OCI-LY3 (cell line): ENCODE measurements at regions not wholly inside any gene's neighbourhood (a gene's known extent, or its start where the extent isn't known, plus 50 kb on each side); places are given as distances from the start of the nearest gene placed in this dataset.

Experiments
- H2AFZ ChIP-seq: fragments of 200-600, 300-600 bp; shearing (Covaris generic); 2 replicates; pipeline ENCODE4 v1.6.0; 2014; ENCODE audit warnings: antibody characterized with exemption, low read depth, low read length
- H3K27ac ChIP-seq: fragments of 200-600, 300-600 bp; sonication (generic); 2 replicates; pipeline ENCODE4 v1.5.1; 2014; ENCODE audit warnings: mild to moderate bottlenecking, low read length, moderate library complexity, mixed read lengths
- H3K27me3 ChIP-seq: fragments of 200-600, 300-600 bp; sonication (generic); 2 replicates; pipeline ENCODE4 v1.6.1; 2014; ENCODE audit warnings: low read depth, low read length, mixed read lengths
- H3K36me3 ChIP-seq: fragments of 200-600, 300-600 bp; sonication (generic); replicated peaks from 2 replicates; pipeline ENCODE3; 2014; ENCODE audit warnings: low read depth, low read length, mixed read lengths
- H3K4me1 ChIP-seq: fragments of 300-600, 200-600 bp; sonication (generic); 2 replicates; pipeline ENCODE4 v1.6.1; 2014; ENCODE audit warnings: low read length, mixed read lengths
- H3K4me2 ChIP-seq: fragments of 200-600, 300-600 bp; sonication (generic); 2 replicates; pipeline ENCODE4 v1.6.1; 2014; ENCODE audit warnings: low read length, mixed read lengths
- H3K4me3 ChIP-seq: fragments of 300-600, 200-600 bp; sonication (generic); 2 replicates; pipeline ENCODE4 v1.5.1; 2014; ENCODE audit warnings: antibody characterized with exemption, mild to moderate bottlenecking, low read length, moderate library complexity
- H3K79me2 ChIP-seq: fragments of 300-600, 200-600 bp; shearing (Covaris generic); 2 replicates; pipeline ENCODE4 v1.6.1; 2014; ENCODE audit warnings: mild to moderate bottlenecking, low read length, mixed read lengths
- H3K9ac ChIP-seq: fragments of 300-600, 200-600 bp; shearing (Covaris generic); 2 replicates; pipeline ENCODE4 v1.6.0; 2014; ENCODE audit warnings: mild to moderate bottlenecking, low read length, moderate library complexity
- H3K9me3 ChIP-seq: fragments of 200-600, 300-600 bp; shearing (Covaris generic); 2 replicates; pipeline ENCODE4 v1.6.1; 2014; ENCODE audit warnings: low read length, mixed read lengths; ENCODE audit not compliant: insufficient read depth
- H4K20me1 ChIP-seq: fragments of 200-600, 300-600 bp; sonication (generic); 2 replicates; pipeline ENCODE4 v1.6.1; 2016; ENCODE audit warnings: low read length, mixed read lengths; ENCODE audit not compliant: insufficient read depth
- CTCF ChIP-seq: fragments of 200-600, 300-600 bp; sonication (generic); IDR thresholded peaks from 2 replicates; pipeline ENCODE4 v1.5.1; 2014; ENCODE audit warnings: antibody characterized with exemption, low read length, low read depth
- EZH2phosphoT487 ChIP-seq: fragments of 200-600 bp; shearing (Covaris generic); IDR thresholded peaks from 2 replicates; pipeline ENCODE4 v1.6.1; 2018; ENCODE audit warnings: antibody characterized with exemption, mixed run types, low read depth

DNA sequence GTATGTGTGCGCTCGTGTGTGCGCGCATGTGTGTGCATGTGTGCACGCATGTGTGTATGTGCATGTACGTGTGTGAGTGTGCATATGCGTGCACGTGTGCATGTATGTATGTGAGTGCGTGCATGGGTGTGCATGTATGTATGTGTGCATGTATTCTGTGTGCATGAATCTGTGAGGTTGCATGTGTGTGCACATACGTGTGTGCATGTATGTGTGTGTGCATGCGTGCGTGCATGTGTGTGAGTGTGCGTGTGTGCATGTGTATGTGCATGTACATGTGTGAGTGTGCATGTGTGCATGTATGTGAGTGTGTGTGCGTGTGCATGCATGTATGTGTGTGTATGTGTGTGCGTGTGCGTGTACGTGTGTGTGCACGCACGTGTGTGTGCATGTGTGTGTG is 241.5 kb downstream of the SHOX start:
- Histone ChIP-seq H3K27ac (no peak overlapping the region), H3K9me3 (peaks cover 5% of the 10 kb centered on the region; the same call in 1 of the 2 replicates), H3K4me3 (no peak overlapping the region), H3K4me1 (no peaks in the 10 kb centered on the region), H3K9ac (no peak overlapping the region), H3K36me3 (no peaks in the 10 kb centered on the region), H2AFZ (no peak overlapping the region), H3K4me2 (no peak overlapping the region), H3K27me3 (no peaks in the 10 kb centered on the region), H4K20me1 (no peaks in the 10 kb centered on the region), H3K79me2 (no peaks in the 10 kb centered on the region)
- TF ChIP-seq EZH2phosphoT487 (no peak), CTCF (no peak)

DNA sequence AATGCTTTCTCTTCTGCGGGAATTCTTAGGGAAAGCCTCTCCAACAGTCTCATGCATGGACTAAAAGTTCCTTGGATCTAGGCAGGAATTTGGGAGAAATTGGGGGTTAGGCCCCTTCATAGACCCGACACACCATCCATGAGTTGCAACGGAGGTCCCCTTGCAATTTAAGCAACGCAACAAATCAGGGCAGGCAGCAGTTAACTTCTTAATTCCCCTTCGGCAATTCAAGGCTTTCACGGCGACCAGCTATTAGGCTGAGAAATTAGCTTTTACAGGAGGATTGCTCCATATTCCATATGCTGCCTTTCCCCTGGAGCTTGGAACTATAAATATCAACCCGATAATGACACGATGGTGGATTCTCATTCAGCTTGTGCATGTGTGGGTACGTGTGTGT is 241.0 kb downstream of the SHOX start:
- Histone ChIP-seq H3K4me2 (no peak overlapping the region), H3K4me3 (no peak overlapping the region), H3K27me3 (no peaks in the 10 kb centered on the region), H3K9ac (no peak overlapping the region), H3K36me3 (no peaks in the 10 kb centered on the region), H3K79me2 (no peaks in the 10 kb centered on the region), H4K20me1 (no peaks in the 10 kb centered on the region), H3K27ac (no peak overlapping the region), H3K9me3 (peaks cover 5% of the 10 kb centered on the region; the same call in 1 of the 2 replicates), H3K4me1 (no peaks in the 10 kb centered on the region), H2AFZ (no peak overlapping the region)
- no peak for TF ChIP-seq EZH2phosphoT487
- no peak for TF ChIP-seq CTCF

- no peak overlapping the region for H3K9ac ChIP-seq
- no peaks in the 10 kb centered on the region for H3K36me3 ChIP-seq
- no peaks in the 10 kb centered on the region for H3K4me1 ChIP-seq
- peaks cover 5% of the 10 kb centered on the region; the same call in 1 of the 2 replicates for H3K9me3 ChIP-seq
- no peak overlapping the region for H3K4me2 ChIP-seq
- no peak overlapping the region for H2AFZ ChIP-seq
- no peaks in the 10 kb centered on the region for H3K79me2 ChIP-seq
- no peak overlapping the region for H3K27ac ChIP-seq
- TF ChIP-seq CTCF (no peak), EZH2phosphoT487 (no peak)
- no peaks in the 10 kb centered on the region for H4K20me1 ChIP-seq
- no peaks in the 10 kb centered on the region for H3K27me3 ChIP-seq
- H3K4me3 ChIP-seq: no peak overlapping the region
Measured at GRCh38 chrX:867966-868647, 237.5 kb downstream of the SHOX start.

DNA sequence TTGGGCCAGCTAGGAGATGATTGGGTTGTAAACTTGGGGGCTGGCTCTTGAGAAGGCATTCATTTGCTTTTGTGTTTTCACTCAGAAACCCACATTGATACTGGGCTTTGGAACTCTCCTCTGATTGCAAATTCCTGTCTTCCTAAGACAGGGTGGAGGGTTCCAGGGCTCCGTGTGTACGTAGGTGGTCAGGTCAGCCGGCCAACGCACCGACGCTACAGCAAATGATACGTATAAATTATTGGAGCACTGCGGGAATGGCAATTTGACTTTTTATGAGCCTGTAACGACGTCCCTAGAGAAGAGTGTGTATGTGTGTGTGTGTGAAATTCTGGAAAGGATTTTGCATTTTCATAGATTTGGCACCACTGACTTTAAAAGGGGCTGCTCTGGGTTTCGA is 236.9 kb downstream of the SHOX start:
- H3K79me2 ChIP-seq: no peaks in the 10 kb centered on the region
- no peaks in the 10 kb centered on the region for H3K27me3 ChIP-seq
- TF ChIP-seq EZH2phosphoT487 (no peak), CTCF (no peak)
- H3K9me3 ChIP-seq: peaks cover 5% of the 10 kb centered on the region; the same call in 1 of the 2 replicates
- no peak overlapping the region for H3K4me3 ChIP-seq
- H3K36me3 ChIP-seq: no peaks in the 10 kb centered on the region
- H2AFZ ChIP-seq: no peak overlapping the region
- no peak overlapping the region for H3K9ac ChIP-seq
- H3K4me2 ChIP-seq: no peak overlapping the region
- H4K20me1 ChIP-seq: no peaks in the 10 kb centered on the region
- no peak overlapping the region for H3K27ac ChIP-seq
- no peaks in the 10 kb centered on the region for H3K4me1 ChIP-seq
